Trophoblast cell (in vitro differentiated cells and primary cell): ENCODE measurements at regions not wholly inside any gene's neighbourhood (a gene's known extent, or its start where the extent isn't known, plus 50 kb on each side); places are given as distances from the start of the nearest gene placed in this dataset.
"Not testable (repeated sequence)": the region's sequence is repeated elsewhere in the genome, so short reads cannot be mapped to it uniquely, and the experiment has no call there.

Source experiments
- DNase-seq, 2 donors: peaks; one replicate each; pipeline ENCODE4 v3.0.0-alpha.2; 2016
- H2AFZ ChIP-seq: 2 replicates; pipeline ENCODE4 v1.6.1; 2013; ENCODE audit warnings: low read length, moderate library complexity, mild to moderate bottlenecking; ENCODE audit not compliant: insufficient read depth, poor library complexity
- H2AK5ac ChIP-seq: 2 replicates; pipeline ENCODE4 v1.6.1; 2013; ENCODE audit warnings: mild to moderate bottlenecking, low read length
- H2BK120ac ChIP-seq: 2 replicates; pipeline ENCODE4 v1.6.1; 2013; ENCODE audit warnings: low read length, mild to moderate bottlenecking, moderate library complexity; ENCODE audit not compliant: insufficient read depth, poor library complexity
- H2BK12ac ChIP-seq: 2 replicates; pipeline ENCODE4 v1.6.1; 2013; ENCODE audit warnings: mild to moderate bottlenecking, low read length, moderate library complexity
- H2BK5ac ChIP-seq: 2 replicates; pipeline ENCODE4 v1.6.1; 2013; ENCODE audit warnings: low read length, low read depth, moderate library complexity, mild to moderate bottlenecking; ENCODE audit not compliant: poor library complexity
- H3K14ac ChIP-seq: 2 replicates; pipeline ENCODE4 v1.6.1; 2013; ENCODE audit warnings: mild to moderate bottlenecking, low read length
- H3K18ac ChIP-seq: 2 replicates; pipeline ENCODE4 v1.6.1; 2013; ENCODE audit warnings: mild to moderate bottlenecking, low read length
- H3K23ac ChIP-seq: 2 replicates; pipeline ENCODE4 v1.6.1; 2013; ENCODE audit warnings: low read length
- H3K27ac ChIP-seq: 2 replicates; pipeline ENCODE4 v1.5.1; 2013; ENCODE audit warnings: low read depth, mild to moderate bottlenecking, inconsistent platforms, low read length, moderate library complexity
- H3K27me3 ChIP-seq: 2 replicates; pipeline ENCODE4 v1.6.1; 2013; ENCODE audit warnings: inconsistent platforms, mild to moderate bottlenecking, low read length, moderate library complexity; ENCODE audit not compliant: insufficient read depth
- H3K36me3 ChIP-seq, 2 experiments: 1 replicate in 1 of 2; 2 replicates in 1 of 2; pipeline ENCODE4 v1.6.1; 2013; ENCODE audit warnings: low read length in 2 of 2, mild to moderate bottlenecking in 2 of 2, moderate library complexity in 1 of 2; ENCODE audit not compliant: insufficient read depth in 2 of 2, control insufficient read depth in 1 of 2
- H3K4ac ChIP-seq: 2 replicates; pipeline ENCODE4 v1.6.1; 2013; ENCODE audit warnings: low read depth, mild to moderate bottlenecking, low read length, moderate library complexity
- H3K4me1 ChIP-seq, 2 experiments: 1 replicate in 1 of 2; 2 replicates in 1 of 2; pipeline ENCODE4 v1.6.1; 2013; ENCODE audit warnings: low read length in 2 of 2, mild to moderate bottlenecking in 2 of 2, moderate library complexity in 1 of 2; ENCODE audit not compliant: insufficient read depth in 2 of 2, control insufficient read depth in 1 of 2
- H3K4me2 ChIP-seq: 2 replicates; pipeline ENCODE4 v1.6.1; 2013; ENCODE audit warnings: inconsistent platforms, mild to moderate bottlenecking, low read length, moderate library complexity
- H3K4me3 ChIP-seq: 2 replicates; pipeline ENCODE4 v1.5.1; 2013; ENCODE audit warnings: mild to moderate bottlenecking, low read depth, low read length, inconsistent platforms
- H3K79me1 ChIP-seq: one replicate; pipeline ENCODE4 v1.6.1; 2013; ENCODE audit warnings: low read length
- H3K79me2 ChIP-seq: 2 replicates; pipeline ENCODE4 v1.6.1; 2013; ENCODE audit warnings: low read length, mild to moderate bottlenecking; ENCODE audit not compliant: control insufficient read depth, insufficient read depth, poor library complexity
- H3K9ac ChIP-seq: 2 replicates; pipeline ENCODE4 v1.6.1; 2013; ENCODE audit warnings: mild to moderate bottlenecking, low read length
- H3K9me3 ChIP-seq: 2 replicates; pipeline ENCODE4 v1.6.1; 2013; ENCODE audit warnings: low read depth, mild to moderate bottlenecking, control low read depth, inconsistent platforms, low read length; ENCODE audit not compliant: insufficient read depth
- H4K12ac ChIP-seq: 2 replicates; pipeline ENCODE4 v1.6.1; 2013; ENCODE audit warnings: low read depth, mild to moderate bottlenecking, low read length, moderate library complexity
- H4K8ac ChIP-seq: 2 replicates; pipeline ENCODE4 v1.6.1; 2013; ENCODE audit warnings: low read depth, mild to moderate bottlenecking, low read length, moderate library complexity
- H4K91ac ChIP-seq: one replicate; pipeline ENCODE4 v1.6.1; 2013; ENCODE audit warnings: low read depth, mild to moderate bottlenecking, low read length, moderate library complexity
- WGBS: extraction: QIAGEN DNeasy Blood & Tissue Kit; methylation state at CpG from one replicate; pipeline ENCODE4 v1.1.7; 2013; ENCODE audit warnings: missing lambda C conversion rate; ENCODE audit not compliant: insufficient read length, insufficient coverage; ENCODE audit errors: extremely low coverage; 5-methylcytosine and 5-hydroxymethylcytosine counted together

DNA sequence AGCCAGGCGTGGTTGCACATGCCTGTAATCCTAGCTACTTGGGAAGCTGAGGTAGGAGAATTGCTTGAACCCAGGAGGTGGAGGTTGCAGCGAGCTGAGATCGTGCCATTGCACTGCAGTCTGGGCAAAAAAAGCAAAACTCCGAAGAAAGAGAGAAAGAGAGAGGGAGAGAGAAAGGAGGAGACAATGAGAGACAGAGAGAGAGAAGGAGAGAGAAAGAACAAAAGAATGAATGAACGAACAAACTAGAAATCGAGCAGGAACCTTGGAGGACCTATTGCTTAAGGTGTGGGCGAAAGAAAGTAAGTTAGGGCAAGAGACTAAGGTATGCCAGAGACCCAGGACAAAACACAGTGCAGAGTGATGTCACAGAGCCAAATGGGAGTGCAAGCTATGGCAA lies 102.8 kb upstream of the FBXO28 start:
- H3K4me1 ChIP-seq, H3K79me1 ChIP-seq, H3K18ac ChIP-seq, H2AFZ ChIP-seq, H3K36me3 ChIP-seq, H2BK12ac ChIP-seq, H3K14ac ChIP-seq, H2BK5ac ChIP-seq, H3K4ac ChIP-seq, H4K8ac ChIP-seq, H3K4me2 ChIP-seq, H4K91ac ChIP-seq, H2AK5ac ChIP-seq, H3K9ac ChIP-seq, H3K4me3 ChIP-seq, H3K23ac ChIP-seq, H2BK120ac ChIP-seq, DNase-seq, H3K79me2 ChIP-seq, H3K27ac ChIP-seq, H3K27me3 ChIP-seq, H4K12ac ChIP-seq: not testable (repeated sequence)
- no CpG with 5 or more reads among the region's 7 CpGs for WGBS
- H3K9me3 ChIP-seq = peaks cover 11% of the 10 kb centered on the region

DNA sequence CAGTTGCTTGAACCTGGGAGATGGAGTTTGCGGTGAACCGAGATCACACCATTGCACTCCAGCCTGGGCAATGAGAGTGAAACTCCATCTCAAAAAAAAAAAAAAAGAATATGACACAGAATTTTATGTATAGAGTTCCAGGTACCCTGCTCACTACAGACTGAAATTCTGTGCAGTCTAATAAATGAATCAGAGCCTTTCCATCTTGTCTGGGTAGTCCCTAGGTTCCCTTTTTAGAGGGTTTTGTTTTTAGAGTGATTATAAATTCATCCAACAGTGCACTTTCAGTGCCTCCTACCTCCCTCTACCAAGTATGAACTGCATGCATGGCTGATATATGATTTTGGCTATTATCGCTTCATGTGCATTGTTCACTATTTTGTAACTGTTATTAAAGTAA lies 107.9 kb upstream of the FBXO28 start:
- H3K4ac ChIP-seq, H4K91ac ChIP-seq, H3K4me3 ChIP-seq: not testable (repeated sequence)

GRCh38 chr1:224004552-224005315 lies 109.2 kb upstream of the FBXO28 start:
- not testable (repeated sequence) for H2AK5ac ChIP-seq, H4K12ac ChIP-seq, H2BK120ac ChIP-seq, H4K91ac ChIP-seq, H3K79me1 ChIP-seq, H3K4me2 ChIP-seq, H3K4me1 ChIP-seq, H2BK5ac ChIP-seq, H4K8ac ChIP-seq, H3K79me2 ChIP-seq, H3K14ac ChIP-seq, H3K4ac ChIP-seq, H3K4me3 ChIP-seq, H3K27ac ChIP-seq, H3K9ac ChIP-seq, H3K23ac ChIP-seq, H2BK12ac ChIP-seq, H3K9me3 ChIP-seq, H3K27me3 ChIP-seq, H3K18ac ChIP-seq, H2AFZ ChIP-seq, H3K36me3 ChIP-seq
- peak; percentile 40 to 71 for DNase-seq
- WGBS = no CpG with 5 or more reads among the region's 4 CpGs

More for the DNA sequence above, 107.9 kb upstream of the FBXO28 start:
- H3K36me3 ChIP-seq, H3K4me2 ChIP-seq, H2BK12ac ChIP-seq, H4K8ac ChIP-seq, H3K79me1 ChIP-seq, H2AFZ ChIP-seq, H3K9me3 ChIP-seq, DNase-seq, H3K27me3 ChIP-seq, H4K12ac ChIP-seq, H3K18ac ChIP-seq, H2BK5ac ChIP-seq, H2BK120ac ChIP-seq, H3K14ac ChIP-seq, H3K23ac ChIP-seq, H3K79me2 ChIP-seq, H3K9ac ChIP-seq, H3K27ac ChIP-seq, H2AK5ac ChIP-seq, H3K4me1 ChIP-seq: not testable (repeated sequence)
- no CpG with 5 or more reads among the region's 3 CpGs for WGBS

DNA sequence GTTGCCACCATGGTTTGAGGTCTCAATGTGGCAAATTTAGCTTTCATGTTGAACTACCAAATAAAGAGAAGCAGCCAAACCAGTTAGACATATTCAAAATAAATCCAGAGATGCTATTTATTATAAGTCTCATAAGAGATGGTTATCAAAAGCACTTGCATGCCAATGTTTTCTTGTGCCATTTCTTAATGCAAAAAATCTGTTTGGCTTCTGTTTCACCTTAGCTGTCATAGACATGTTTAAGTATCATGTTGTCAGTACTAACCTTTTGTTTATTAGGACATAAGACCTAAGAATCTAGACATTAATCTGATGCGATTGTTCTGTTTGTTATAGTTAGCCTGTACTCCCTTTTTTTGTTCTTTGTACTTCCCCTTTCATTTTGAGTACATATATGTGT lies 110.0 kb upstream of the FBXO28 start:
- H2BK5ac ChIP-seq, H3K79me2 ChIP-seq, H2AK5ac ChIP-seq, H3K27ac ChIP-seq, H4K8ac ChIP-seq, H3K36me3 ChIP-seq, H3K4me1 ChIP-seq, H3K23ac ChIP-seq, H2BK12ac ChIP-seq, H3K14ac ChIP-seq, H3K79me1 ChIP-seq, DNase-seq, H2BK120ac ChIP-seq, H4K91ac ChIP-seq, H3K4me3 ChIP-seq, H3K18ac ChIP-seq, H4K12ac ChIP-seq, H3K27me3 ChIP-seq, H3K9me3 ChIP-seq, H3K9ac ChIP-seq, H3K4me2 ChIP-seq, H2AFZ ChIP-seq, H3K4ac ChIP-seq: not testable (repeated sequence)
- WGBS = no CpG with 5 or more reads among the region's 1 CpG
